WTC11 (cell line): ENCODE measurements at regions not wholly inside any gene's neighbourhood (a gene's known extent, or its start where the extent isn't known, plus 50 kb on each side); places are given as distances from the start of the nearest gene placed in this dataset.

Experiments used
- ATAC-seq: fragments of 200-7000 bp; cut with Tn5 transposase; 2 replicates; pipeline ENCODE4 v1.10.0; 2021; ENCODE audit warnings: mild to moderate bottlenecking, moderate library complexity
- CTCF ChIA-PET: fragments of 300-600 bp; sonication (Branson Sonifier 250); formaldehyde crosslinking; loops from one replicate; lab custom pipeline; 2021; ENCODE audit warnings: antibody characterized with exemption; lab: Charles Lee
- POLR2A ChIA-PET: fragments of 350-600 bp; sonication (Branson Sonifier 250); formaldehyde crosslinking; loops from one replicate; lab custom pipeline; 2021; ENCODE audit warnings: antibody characterized with exemption; lab: Charles Lee
- DNase-seq: peaks from one replicate; pipeline ENCODE4 v3.0.0; 2021; ENCODE audit warnings: low spot score
- H3K27ac Mint-ChIP-seq: 2 replicates; pipeline ENCODE4 v1.8.0; 2021; ENCODE audit warnings: mixed read lengths
- H3K27me3 Mint-ChIP-seq: 2 replicates; pipeline ENCODE4 v1.8.0; 2021; ENCODE audit warnings: low read depth, mild to moderate bottlenecking, moderate library complexity, mixed read lengths
- H3K36me3 Mint-ChIP-seq: 2 replicates; pipeline ENCODE4 v1.8.0; 2021; ENCODE audit warnings: mixed read lengths
- H3K4me1 Mint-ChIP-seq: 2 replicates; pipeline ENCODE4 v1.8.0; 2022; ENCODE audit warnings: mixed read lengths
- H3K4me3 Mint-ChIP-seq: 2 replicates; pipeline ENCODE4 v1.8.0; 2021; ENCODE audit warnings: mild to moderate bottlenecking, moderate library complexity, mixed read lengths
- H3K9me3 Mint-ChIP-seq: 2 replicates; pipeline ENCODE4 v1.8.0; 2021; ENCODE audit warnings: mixed read lengths
- ARID4B ChIP-seq: sonication (generic); formaldehyde crosslinking; IDR thresholded peaks from 2 replicates; pipeline ENCODE4 v1.8.0; 2023; ENCODE audit warnings: missing genetic modification reagents, mild to moderate bottlenecking, borderline replicate concordance
- ATF3 ChIP-seq: sonication (generic); formaldehyde crosslinking; conservative IDR thresholded peaks from 2 replicates; pipeline ENCODE4 v1.8.1; 2022; ENCODE audit warnings: mild to moderate bottlenecking, missing genetic modification reagents
- CBFB ChIP-seq: sonication (generic); formaldehyde crosslinking; IDR thresholded peaks from 2 replicates; pipeline ENCODE4 v1.8.1; 2022; ENCODE audit warnings: mild to moderate bottlenecking, low read depth, missing genetic modification reagents
- CREB1 ChIP-seq: sonication (generic); formaldehyde crosslinking; IDR thresholded peaks from 2 replicates; pipeline ENCODE4 v1.8.0; 2023; ENCODE audit warnings: mild to moderate bottlenecking, missing genetic modification reagents
- E2F4 ChIP-seq: sonication (generic); formaldehyde crosslinking; IDR thresholded peaks from 2 replicates; pipeline ENCODE4 v1.8.1; 2022; ENCODE audit warnings: low read depth, mild to moderate bottlenecking, moderate library complexity, missing genetic modification reagents, borderline replicate concordance
- ERG ChIP-seq: fragments of 250-450 bp; sonication (Bioruptor Pico); IDR thresholded peaks from 2 replicates; pipeline ENCODE4 v1.8.0; 2021; ENCODE audit warnings: mild to moderate bottlenecking
- FOXK1 ChIP-seq: sonication (generic); formaldehyde crosslinking; IDR thresholded peaks from 2 replicates; pipeline ENCODE4 v1.8.0; 2022; ENCODE audit warnings: mild to moderate bottlenecking, moderate library complexity, missing genetic modification reagents
- FOXP1 ChIP-seq: sonication (generic); formaldehyde crosslinking; IDR thresholded peaks from 2 replicates; pipeline ENCODE4 v1.8.0; 2022; ENCODE audit warnings: missing genetic modification reagents, mild to moderate bottlenecking, moderate library complexity, borderline replicate concordance
- GABPB1 ChIP-seq: sonication (generic); formaldehyde crosslinking; IDR thresholded peaks from 2 replicates; pipeline ENCODE4 v1.8.1; 2023; ENCODE audit warnings: mild to moderate bottlenecking, missing genetic modification reagents
- JUN ChIP-seq: sonication (generic); formaldehyde crosslinking; IDR thresholded peaks from 2 replicates; pipeline ENCODE4 v1.8.0; 2023; ENCODE audit warnings: mild to moderate bottlenecking, missing genetic modification reagents
- MYBL2 ChIP-seq: sonication (generic); formaldehyde crosslinking; IDR thresholded peaks from 2 replicates; pipeline ENCODE4 v1.8.1; 2023; ENCODE audit warnings: mild to moderate bottlenecking, moderate library complexity, missing genetic modification reagents
- NFYB ChIP-seq: sonication (generic); formaldehyde crosslinking; conservative IDR thresholded peaks from 2 replicates; pipeline ENCODE4 v1.8.0; 2022; ENCODE audit warnings: low read depth, missing genetic modification reagents
- NR3C1 ChIP-seq: sonication (generic); formaldehyde crosslinking; conservative IDR thresholded peaks from 2 replicates; pipeline ENCODE4 v1.8.1; 2023; ENCODE audit warnings: low read depth, mild to moderate bottlenecking, missing genetic modification reagents
- OVOL2 ChIP-seq: fragments of 250-450 bp; sonication (Bioruptor Pico); IDR thresholded peaks from 2 replicates; pipeline ENCODE4 v1.9.0; 2021; ENCODE audit warnings: mild to moderate bottlenecking, borderline replicate concordance
- PREB ChIP-seq: sonication (generic); formaldehyde crosslinking; IDR thresholded peaks from 2 replicates; pipeline ENCODE4 v1.8.1; 2022; ENCODE audit warnings: mild to moderate bottlenecking, missing genetic modification reagents, moderate library complexity, borderline replicate concordance
- RORB ChIP-seq: fragments of 250-450 bp; sonication (Bioruptor Pico); IDR thresholded peaks from 2 replicates; pipeline ENCODE4 v1.9.0; 2021; ENCODE audit warnings: mild to moderate bottlenecking
- USF2 ChIP-seq: sonication (generic); formaldehyde crosslinking; IDR thresholded peaks from 2 replicates; pipeline ENCODE4 v1.8.1; 2023; ENCODE audit warnings: mild to moderate bottlenecking, missing genetic modification reagents, moderate library complexity
- ZMAT4 ChIP-seq: fragments of 250-450 bp; sonication (Bioruptor Pico); IDR thresholded peaks from 2 replicates; pipeline ENCODE4 v1.9.0; 2021; ENCODE audit warnings: mild to moderate bottlenecking
- ZNF263 ChIP-seq: sonication (generic); formaldehyde crosslinking; IDR thresholded peaks from 2 replicates; pipeline ENCODE4 v1.8.1; 2022; ENCODE audit warnings: low read depth, mild to moderate bottlenecking, moderate library complexity, missing genetic modification reagents
- ZNF396 ChIP-seq: fragments of 250-450 bp; sonication (Bioruptor Pico); IDR thresholded peaks from 2 replicates; pipeline ENCODE4 v1.8.0; 2021; ENCODE audit warnings: mild to moderate bottlenecking, moderate library complexity, borderline replicate concordance
- ZNF423 ChIP-seq: fragments of 250-450 bp; sonication (Bioruptor Pico); IDR thresholded peaks from 2 replicates; pipeline ENCODE4 v2.1.2; 2022; ENCODE audit warnings: mild to moderate bottlenecking, moderate library complexity
- ZNF671 ChIP-seq: fragments of 250-450 bp; sonication (Bioruptor Pico); IDR thresholded peaks from 2 replicates; pipeline ENCODE4 v1.8.0; 2021; ENCODE audit warnings: mild to moderate bottlenecking
- ZSCAN18 ChIP-seq: fragments of 250-450 bp; sonication (Bioruptor Pico); IDR thresholded peaks from 2 replicates; pipeline ENCODE4 v2.1.2; 2022; ENCODE audit warnings: mild to moderate bottlenecking, moderate library complexity

- no peaks in the 10 kb centered on the region for H3K36me3 Mint-ChIP-seq
- no peak for TF ChIP-seq PREB (CRISPR knock-in tag)
- TF ChIP-seq ZNF263 (CRISPR knock-in tag): no peak
- TF ChIP-seq RORB (CRISPR knock-in tag): no peak
- TF ChIP-seq ZNF396 (CRISPR knock-in tag): no peak
- no peak for TF ChIP-seq ZSCAN18
- TF ChIP-seq ATF3 (CRISPR knock-in tag): no peak
- TF ChIP-seq OVOL2 (CRISPR knock-in tag): no peak
- TF ChIP-seq MYBL2 (CRISPR knock-in tag): no peak
- TF ChIP-seq ZMAT4 (CRISPR knock-in tag): no peak
- TF ChIP-seq E2F4 (CRISPR knock-in tag): no peak
- TF ChIP-seq USF2 (CRISPR knock-in tag): no peak
- TF ChIP-seq ZNF423 (CRISPR knock-in tag): no peak
- TF ChIP-seq ZNF671 (CRISPR knock-in tag): no peak
- no peak overlapping the region for H3K4me3 Mint-ChIP-seq
- H3K27me3 Mint-ChIP-seq: peaks cover 9% of the 10 kb centered on the region
- peaks cover 10% of the 10 kb centered on the region for H3K9me3 Mint-ChIP-seq
- POLR2A ChIA-PET: no interaction called here
- peaks cover 2% of the 10 kb centered on the region; the same call in 1 of the 2 replicates for H3K4me1 Mint-ChIP-seq
- no peak for DNase-seq
- CTCF ChIA-PET: interaction anchor here (1.0 to 2.1 kb wide), 3 partner anchors 8 to 262 kb away, joined by 3 to 8 read pairs (median 5); no protein-coding TSS in a partner anchor
- no peak overlapping the region for H3K27ac Mint-ChIP-seq
- no peak for ATAC-seq
Observed at GRCh38 chr12:113723631-113724030, 242.5 kb downstream of the RBM19 start.

- no peak overlapping the region for H3K4me3 Mint-ChIP-seq
- CTCF ChIA-PET: interaction anchor here (0.6 to 1.7 kb wide), 7 partner anchors 9 to 297 kb away, joined by 3 to 5 read pairs (median 3); no protein-coding TSS in a partner anchor
- DNase-seq (no peak), ATAC-seq (no peak)
- no peak overlapping the region for H3K27ac Mint-ChIP-seq
- H3K27me3 Mint-ChIP-seq: peaks cover 10% of the 10 kb centered on the region
- POLR2A ChIA-PET: interaction anchor here (0.6 to 0.7 kb wide), 3 partner anchors 13 to 180 kb away, joined by 3 read pairs; no protein-coding TSS in a partner anchor
- peaks cover 2% of the 10 kb centered on the region; the same call in 1 of the 2 replicates for H3K4me1 Mint-ChIP-seq
- no peaks in the 10 kb centered on the region for H3K36me3 Mint-ChIP-seq
- peaks cover 10% of the 10 kb centered on the region for H3K9me3 Mint-ChIP-seq
- TF ChIP-seq FOXK1 (CRISPR knock-in tag) (no peak), RORB (CRISPR knock-in tag) (no peak), GABPB1 (CRISPR knock-in tag) (no peak), FOXP1 (CRISPR knock-in tag) (no peak), NFYB (CRISPR knock-in tag) (no peak), CBFB (CRISPR knock-in tag) (no peak), ARID4B (no peak), ZNF396 (CRISPR knock-in tag) (no peak), JUN (CRISPR knock-in tag) (no peak), NR3C1 (CRISPR knock-in tag) (no peak), CREB1 (no peak), ERG (CRISPR knock-in tag) (no peak)
Observed at GRCh38 chr12:113722747-113723146, 243.4 kb downstream of the RBM19 start.
